Panc1 (cell line): ENCODE measurements at regions not wholly inside any gene's neighbourhood (a gene's known extent, or its start where the extent isn't known, plus 50 kb on each side); places are given as distances from the start of the nearest gene placed in this dataset.

Experiments
- ATAC-seq: fragments of 200-7000 bp; cut with Tn5 transposase; 2 replicates; pipeline ENCODE4 v1.9.1; 2020; ENCODE audit warnings: mild to moderate bottlenecking, moderate library complexity
- BruUV-seq: library from RNA; stranded (reverse); fragments of 400-500 nt; replicated peaks from 2 replicates; lab custom pipeline; 2021; lab: Mats Ljungman, UMichigan
- CTCF ChIA-PET: fragments of 300-600 bp; sonication (Branson Sonifier 250); formaldehyde crosslinking; loops from one replicate; lab custom pipeline; 2022; ENCODE audit warnings: antibody characterized with exemption; lab: Charles Lee
- POLR2A ChIA-PET: fragments of 300-600 bp; sonication (Branson Sonifier 250); formaldehyde crosslinking; loops from one replicate; lab custom pipeline; 2022; ENCODE audit warnings: antibody characterized with exemption; lab: Charles Lee
- DNase-seq: peaks from one replicate; pipeline ENCODE4 v3.0.0-alpha.2; 2010; ENCODE audit warnings: low read depth, low spot score
- H3K27ac ChIP-seq: 2 replicates; pipeline ENCODE4 v1.5.1; 2011; ENCODE audit warnings: mild to moderate bottlenecking, low read length, inconsistent platforms
- H3K27me3 ChIP-seq: fragments of 200-500 bp; sonication (Bioruptor generic); 2 replicates; pipeline ENCODE4 v1.6.0; 2014; ENCODE audit warnings: low read length, inconsistent platforms; ENCODE audit not compliant: control insufficient read depth, insufficient read depth
- H3K36me3 ChIP-seq: fragments of 200-500 bp; sonication (Bioruptor generic); 2 replicates; pipeline ENCODE4 v1.5.1; 2014; ENCODE audit warnings: inconsistent platforms, mild to moderate bottlenecking, low read length, moderate library complexity; ENCODE audit not compliant: control insufficient read depth, insufficient read depth
- H3K4me1 ChIP-seq: 2 replicates; pipeline ENCODE4 v1.5.1; 2011; ENCODE audit warnings: inconsistent platforms, mild to moderate bottlenecking, low read length, moderate library complexity; ENCODE audit not compliant: control insufficient read depth, insufficient read depth
- H3K4me3 ChIP-seq, 2 experiments: 2 replicates each; pipeline ENCODE4 v1.5.1; 2011 to 2012; ENCODE audit warnings: low read depth in 2 of 2, low read length in 2 of 2, mild to moderate bottlenecking in 2 of 2, inconsistent platforms in 1 of 2, moderate library complexity in 1 of 2
- H3K9me3 ChIP-seq: fragments of 200-500 bp; sonication (Bioruptor generic); 2 replicates; pipeline ENCODE4 v1.5.1; 2014; ENCODE audit warnings: low read depth, mild to moderate bottlenecking, inconsistent platforms, low read length, moderate library complexity; ENCODE audit not compliant: control insufficient read depth, insufficient read depth
- CTCF ChIP-seq: fragments of 450-650 bp; IDR thresholded peaks from 2 replicates; pipeline ENCODE4 v1.5.1; 2017; ENCODE audit warnings: mild to moderate bottlenecking
- POLR2AphosphoS5 ChIP-seq: IDR thresholded peaks from 2 replicates; pipeline ENCODE4 v1.6.1; 2012; ENCODE audit warnings: mild to moderate bottlenecking, low read depth, low read length, moderate library complexity
- REST ChIP-seq, 2 experiments: IDR thresholded peaks; 2 replicates each; pipeline ENCODE4 v1.6.1; 2011 to 2012; ENCODE audit warnings: low read depth in 2 of 2, control low read depth in 1 of 2, low read length in 1 of 2, mild to moderate bottlenecking in 1 of 2, moderate library complexity in 1 of 2; ENCODE audit not compliant: insufficient read depth in 1 of 2
- SIN3A ChIP-seq: IDR thresholded peaks from 2 replicates; pipeline ENCODE4 v1.6.1; 2012; ENCODE audit warnings: low read depth, mild to moderate bottlenecking, low read length, moderate library complexity, borderline replicate concordance; ENCODE audit not compliant: insufficient read depth
- TCF7L2 ChIP-seq: IDR thresholded peaks from 2 replicates; pipeline ENCODE4 v1.6.1; 2011; ENCODE audit warnings: mild to moderate bottlenecking, low read depth, low read length, inconsistent platforms
- in situ Hi-C: cut with HindIII; loops from 2 replicates; pipeline ENCODE4 v1.10.0; 2016; ENCODE audit warnings: low sequenced_read_pairs, low pct_unique_long_range_greater_than_20kb
- intact Hi-C: fragments of 100-400 bp; cut with micrococcal nuclease; formaldehyde crosslinking; loops from one replicate; pipeline ENCODE4 v1.10.0; 2022; ENCODE audit not compliant: unreplicated experiment

GRCh38 chr18:78900938-78901909, 78.4 kb upstream of the SALL3 start:
- DNase-seq = no peak
- Histone ChIP-seq H3K4me3 (no peak overlapping the region), H3K36me3 (no peaks in the 10 kb centered on the region), H3K27me3 (peaks cover 13% of the 10 kb centered on the region; the same call in 1 of the 2 replicates), H3K27ac (no peak overlapping the region), H3K9me3 (no peaks in the 10 kb centered on the region; the same call in 1 of the 2 replicates), H3K4me1 (no peaks in the 10 kb centered on the region)
- ATAC-seq = no peak
- no TSS peak for BruUV-seq
- ChIA-PET CTCF (no interaction called here), POLR2A (no interaction called here)
- in situ Hi-C loops (no loop called here), intact Hi-C loops (no loop called here)
- no peak for TF ChIP-seq TCF7L2
- no peak for TF ChIP-seq REST (IDR thresholded peaks at IDR 0.05; ENCODE audit: insufficient read depth in 1 of 2, low read depth in 2 of 2, low read length in 1 of 2)
- no peak for TF ChIP-seq CTCF
- no peak for TF ChIP-seq SIN3A
- no peak for TF ChIP-seq POLR2AphosphoS5

- 0 out of 2 replicates have a peak, but pooled peaks have one; percentile 24 for ATAC-seq
- BruUV-seq = no TSS peak
- no peak for TF ChIP-seq TCF7L2
- TF ChIP-seq CTCF = no peak
- no peak for TF ChIP-seq SIN3A
- TF ChIP-seq REST (IDR thresholded peaks at IDR 0.05; ENCODE audit: insufficient read depth in 1 of 2, low read depth in 2 of 2, low read length in 1 of 2) = no peak
- TF ChIP-seq POLR2AphosphoS5 = no peak
- ChIA-PET CTCF (no interaction called here), POLR2A (no interaction called here)
- no peak overlapping the region for H3K27ac ChIP-seq
- intact Hi-C loops (no loop called here), in situ Hi-C loops (no loop called here)
- no peaks in the 10 kb centered on the region for H3K36me3 ChIP-seq
- H3K4me3 ChIP-seq = no peak overlapping the region
- no peaks in the 10 kb centered on the region; the same call in 1 of the 2 replicates for H3K9me3 ChIP-seq
- no peak for DNase-seq
- H3K27me3 ChIP-seq = peaks cover 13% of the 10 kb centered on the region; the same call in 1 of the 2 replicates
- no peaks in the 10 kb centered on the region for H3K4me1 ChIP-seq
Observed at GRCh38 chr18:78901923-78902794, 77.5 kb upstream of the SALL3 start.
